ENCODE measurements at regions not wholly inside any gene's neighbourhood (a gene's known extent, or its start where the extent isn't known, plus 50 kb on each side); places are given as distances from the start of the nearest gene placed in this dataset.

GRCh38 chr12:24759155-24759554, 189.7 kb downstream of the BCAT1 start:
- no peak for DNase-seq

DNA sequence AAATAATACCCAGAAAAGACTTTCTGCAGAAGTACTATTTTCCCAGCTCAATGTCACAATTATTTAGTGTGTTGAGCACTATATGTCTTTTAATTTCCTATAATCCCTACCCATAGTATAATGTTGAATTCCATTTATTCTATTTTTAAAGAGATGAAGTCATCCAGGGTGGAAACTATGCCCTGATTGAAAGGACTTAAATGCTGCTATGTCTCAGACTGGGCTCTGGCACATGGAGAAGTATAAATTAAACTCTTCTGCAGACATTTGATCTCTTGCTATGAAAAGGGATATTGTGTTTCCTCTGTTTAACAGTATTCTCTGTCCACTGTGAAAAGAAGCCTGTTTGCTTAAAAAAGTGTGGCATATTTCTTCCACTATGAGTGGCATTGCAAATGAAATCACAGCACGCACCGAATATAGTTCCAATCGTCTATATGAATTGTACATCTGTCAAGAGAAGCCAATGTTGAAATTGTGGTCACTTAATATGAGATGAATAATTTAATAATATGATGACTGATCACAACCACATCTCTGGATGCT, 192.3 kb downstream of the BCAT1 start:
- DNase-seq: no peak

DNA sequence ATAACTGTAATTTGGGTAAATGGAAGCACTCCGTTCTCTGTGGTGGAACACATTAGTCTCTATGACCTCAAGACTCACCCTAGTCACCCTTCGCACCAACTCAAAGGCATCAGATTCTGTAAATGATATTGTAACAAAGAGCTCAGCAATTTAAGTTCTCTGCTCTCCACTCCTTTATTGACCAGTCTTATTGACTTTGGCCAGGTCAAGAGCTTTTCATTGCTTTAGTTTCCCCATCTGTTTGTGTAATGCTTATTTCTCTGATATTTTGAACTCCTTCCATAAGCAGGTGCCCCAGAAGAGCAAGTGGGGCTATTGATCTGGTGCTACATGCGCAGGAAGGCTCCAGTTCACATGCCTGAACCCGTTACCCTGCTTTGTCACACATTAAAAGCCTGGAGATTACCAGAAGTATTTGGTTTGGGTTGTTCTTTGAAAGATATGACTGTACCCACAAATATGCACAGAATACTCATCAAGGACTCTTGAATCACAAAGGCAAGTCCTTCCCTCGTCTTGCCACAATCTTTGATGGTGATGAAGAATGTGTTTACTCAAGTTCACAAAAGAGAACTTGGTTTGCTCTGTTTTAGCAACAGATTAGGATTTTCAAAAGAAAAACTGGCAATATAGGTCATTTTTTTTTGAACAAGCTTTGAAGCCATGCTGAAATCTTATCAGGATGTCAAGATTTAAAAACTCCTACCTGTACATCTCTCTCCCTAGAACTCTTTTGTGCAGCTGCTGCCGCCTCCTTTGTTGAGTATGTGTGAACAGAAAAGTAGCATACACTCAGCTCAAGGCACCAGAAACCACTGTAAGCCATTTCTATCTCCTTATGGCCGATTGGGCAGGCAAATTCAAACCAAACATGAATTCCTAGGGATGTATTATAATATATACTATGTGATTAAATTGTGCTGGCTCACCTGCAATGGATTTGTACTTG, 193.9 kb downstream of the BCAT1 start:
- no peak for DNase-seq

GRCh38 chr12:24752763-24753462, 196.0 kb downstream of the BCAT1 start:
- no peak for DNase-seq

DNA sequence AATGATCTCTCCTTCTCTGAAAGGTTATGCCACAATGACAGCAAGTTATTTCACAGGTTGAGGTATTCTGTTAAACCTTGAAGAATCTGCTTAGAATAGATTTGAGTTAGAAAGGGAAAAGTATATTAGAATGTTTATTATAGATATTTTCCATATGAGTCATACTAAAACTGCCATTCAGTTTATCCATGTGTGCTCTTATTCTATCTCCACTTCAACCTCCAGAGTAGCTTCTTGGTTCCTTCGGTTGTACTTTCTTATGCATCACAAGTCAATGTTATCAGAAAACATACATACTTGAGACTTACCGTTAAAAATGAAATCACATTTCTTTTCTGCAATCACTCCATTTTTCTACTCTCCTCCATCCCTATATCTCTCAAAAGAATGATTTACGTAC, 197.7 kb downstream of the BCAT1 start:
- no peak for DNase-seq

GRCh38 chr12:24750263-24750662, 198.6 kb downstream of the BCAT1 start:
- DNase-seq: no peak

- no peak for DNase-seq
Measured at GRCh38 chr12:24749171-24749570, 199.7 kb downstream of the BCAT1 start.

GRCh38 chr12:24748326-24748725, 200.6 kb downstream of the BCAT1 start:
- no peak for DNase-seq

DNA sequence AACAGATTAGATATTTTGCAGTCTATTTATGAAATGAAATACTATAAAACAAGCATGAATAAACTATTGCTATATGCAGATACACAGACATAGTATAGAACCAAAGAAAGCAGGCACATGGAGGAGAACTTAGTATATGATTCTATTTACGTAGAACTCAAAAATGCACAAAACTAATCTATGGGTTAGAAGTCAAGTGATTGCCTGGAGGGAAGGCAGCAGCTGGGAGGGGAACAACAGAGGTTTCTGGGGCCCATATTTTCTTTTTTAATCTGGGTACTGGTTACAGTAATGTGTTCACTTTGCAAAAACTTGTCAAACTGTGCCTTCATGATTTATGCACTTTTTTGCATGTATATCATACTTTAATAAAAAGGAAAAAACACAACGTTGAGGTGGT, 202.0 kb downstream of the BCAT1 start:
- no peak for DNase-seq

DNA sequence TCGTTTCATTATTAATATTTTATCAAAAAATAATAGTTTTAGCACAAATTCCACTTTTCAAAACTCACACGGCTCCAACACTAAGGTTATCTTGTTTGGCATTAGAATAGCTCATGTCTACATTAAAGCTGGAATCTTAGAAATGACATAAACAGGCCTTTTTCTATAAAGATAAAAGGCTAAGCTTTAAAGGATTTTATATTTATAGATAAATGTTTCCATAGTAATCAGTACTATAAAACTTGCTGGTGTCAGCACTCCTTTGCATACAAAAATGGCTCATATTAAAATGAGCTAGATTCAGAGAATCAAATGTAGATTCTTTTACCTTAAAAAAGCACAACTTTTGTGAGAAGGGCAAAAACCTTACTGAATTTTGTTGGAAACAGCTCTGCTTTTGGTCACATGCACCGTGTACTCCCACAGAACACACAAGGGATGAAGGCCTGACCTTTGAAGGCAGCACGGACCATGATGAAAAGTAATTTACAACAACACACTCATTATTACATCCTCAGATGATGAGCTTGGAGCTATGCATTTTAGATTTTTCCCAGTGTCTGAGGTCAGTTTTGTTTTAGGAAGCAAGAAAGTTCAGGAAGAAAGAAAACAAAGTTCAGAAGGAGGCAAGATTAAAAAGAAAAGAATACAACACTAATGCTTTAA, 202.8 kb downstream of the BCAT1 start:
- DNase-seq: no peak

DNA sequence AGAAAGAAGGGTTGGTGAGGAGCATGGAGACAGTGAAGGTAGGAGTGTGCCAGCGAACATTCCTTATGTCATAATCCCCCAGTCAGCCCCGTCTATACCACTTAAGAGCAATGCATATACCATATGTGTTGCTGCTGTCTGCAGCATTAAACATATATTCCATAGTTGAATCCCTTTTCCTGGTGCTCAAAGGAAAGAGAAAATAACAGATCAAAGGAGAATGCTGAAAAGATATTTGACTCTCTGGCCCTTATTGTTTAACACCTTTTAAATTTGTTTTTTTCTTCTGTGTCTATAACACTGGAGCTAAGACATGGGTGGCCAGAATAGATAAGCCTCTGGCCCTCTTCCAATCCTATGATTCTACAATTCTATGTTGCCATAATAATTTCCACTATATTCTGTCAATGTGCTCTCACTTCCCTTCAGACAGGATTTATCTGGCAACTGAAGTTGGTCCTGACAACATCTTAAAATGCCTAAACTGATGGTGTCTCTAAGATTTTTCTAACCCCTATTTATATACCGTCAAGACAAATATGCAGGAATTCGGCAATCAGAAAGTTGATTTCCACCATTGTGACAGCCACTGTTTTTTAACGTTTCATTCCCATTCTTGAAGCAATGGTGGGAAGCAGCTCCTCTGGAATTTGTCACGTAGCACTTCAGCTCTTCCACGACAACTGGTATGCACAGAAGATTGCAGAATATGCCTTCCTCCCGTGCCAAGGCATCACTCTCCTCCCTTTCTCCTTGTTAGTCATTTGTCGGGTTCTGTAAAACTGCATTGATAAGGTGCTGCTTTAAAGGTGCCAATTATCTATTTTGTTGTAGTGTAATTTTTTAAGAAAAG, 204.7 kb downstream of the BCAT1 start:
- DNase-seq: no peak

- no peak for DNase-seq
Measured at GRCh38 chr12:24742378-24742777, 206.5 kb downstream of the BCAT1 start.

- DNase-seq: no peak
Measured at GRCh38 chr12:24741216-24741615, 207.7 kb downstream of the BCAT1 start.

- no peak for DNase-seq
Measured at GRCh38 chr12:24739106-24739779, 209.7 kb downstream of the BCAT1 start.

DNA sequence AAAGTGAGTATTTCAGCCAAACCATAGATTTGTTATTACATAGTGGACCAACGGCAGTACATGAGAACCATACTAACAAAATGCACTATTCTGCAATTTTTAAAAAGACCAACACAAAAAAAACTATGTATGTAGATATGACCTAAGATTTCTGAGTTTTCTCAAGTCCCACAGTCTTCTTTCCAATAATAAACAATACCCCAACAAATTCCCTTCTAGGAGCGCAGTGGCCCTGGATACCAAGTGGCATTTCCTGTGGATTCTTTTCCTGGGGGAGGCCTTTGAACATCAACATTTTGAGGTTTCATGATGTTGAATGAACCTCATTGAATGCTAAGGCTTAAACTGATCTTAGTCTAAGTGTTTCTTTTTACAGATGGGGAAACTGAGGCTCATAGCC, 210.5 kb downstream of the BCAT1 start:
- no peak for DNase-seq

GRCh38 chr12:24731596-24731995, 217.3 kb downstream of the BCAT1 start:
- DNase-seq: no peak

DNA sequence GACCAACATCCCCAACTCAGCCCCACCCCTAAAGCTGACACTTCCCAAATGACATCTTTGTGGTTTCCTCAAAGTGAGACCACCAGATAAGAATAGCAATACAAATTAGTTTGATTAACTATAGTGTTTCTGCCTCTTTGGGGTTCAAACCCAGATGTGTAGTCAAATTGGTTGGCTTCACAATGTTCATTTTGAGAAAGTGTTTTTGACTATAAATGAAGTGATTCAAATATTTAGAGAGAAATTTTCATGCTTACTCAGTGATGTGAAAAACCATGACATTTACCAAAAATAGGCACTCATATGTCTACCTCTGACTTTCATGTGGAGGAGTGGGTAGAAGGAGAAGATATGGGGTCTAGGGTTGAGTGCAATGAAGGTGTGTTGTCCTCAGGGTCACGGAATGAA, 218.4 kb downstream of the BCAT1 start:
- DNase-seq: no peak

DNA sequence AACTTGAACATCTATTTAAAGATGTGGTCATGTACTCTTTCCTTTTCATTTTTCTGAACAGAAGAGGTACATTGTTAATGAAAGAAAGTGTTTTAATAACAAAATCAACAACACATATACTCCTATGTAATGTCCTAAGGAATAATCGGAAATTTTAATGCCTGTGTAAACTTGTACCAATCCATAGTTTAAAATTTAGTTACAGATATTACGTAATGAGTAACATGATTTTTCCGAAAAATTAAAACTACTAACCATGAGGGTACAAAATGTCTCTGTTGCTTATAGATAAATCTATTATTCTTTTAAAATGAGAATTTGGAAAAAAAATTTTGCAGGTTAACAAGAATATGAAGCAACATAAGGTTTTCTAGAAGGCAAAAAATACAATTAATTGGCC, 220.1 kb downstream of the BCAT1 start:
- DNase-seq: no peak

- DNase-seq: no peak
Measured at GRCh38 chr12:24728366-24728765, 220.5 kb downstream of the BCAT1 start.

DNA sequence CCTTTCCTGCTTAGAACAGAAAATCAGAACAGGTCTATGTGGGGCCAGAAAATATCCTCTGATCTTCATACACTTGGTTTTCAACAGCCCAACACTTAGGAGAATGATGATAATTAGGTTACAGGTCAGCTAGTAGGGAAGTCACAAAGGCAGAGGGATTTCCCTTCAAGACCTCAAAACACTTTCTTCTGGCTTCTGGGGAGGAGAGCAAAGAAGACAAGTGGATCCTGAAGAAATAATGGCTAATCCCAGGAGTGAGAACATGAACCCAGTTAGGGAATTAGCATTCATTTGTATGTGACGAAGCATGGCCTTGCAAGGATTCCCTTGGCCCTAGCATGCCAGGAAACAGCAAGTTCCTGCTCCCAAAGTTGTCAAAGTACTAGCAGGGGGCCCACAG, 223.3 kb downstream of the BCAT1 start:
- no peak for DNase-seq

DNA sequence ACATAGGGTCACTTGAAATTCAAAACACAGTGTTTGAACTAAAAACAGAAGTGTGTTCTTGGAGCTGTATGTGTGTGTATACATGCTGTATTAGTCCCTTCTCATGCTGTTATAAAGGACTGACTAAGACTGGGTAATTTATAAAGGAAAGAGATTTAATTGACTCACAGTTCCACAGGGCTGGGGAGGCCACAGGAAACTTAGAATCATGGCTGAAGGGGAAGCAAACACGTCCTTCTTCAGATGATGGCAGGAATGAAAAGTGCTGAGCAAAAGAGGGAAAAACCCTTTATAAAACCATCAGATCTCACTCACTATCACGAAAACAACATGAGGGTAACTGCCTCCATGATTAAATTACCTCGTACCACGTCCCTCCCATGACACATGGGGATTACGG, 224.1 kb downstream of the BCAT1 start:
- no peak for DNase-seq

- DNase-seq: no peak
Measured at GRCh38 chr12:24723759-24724158, 225.1 kb downstream of the BCAT1 start.

Data from NCI-H1105 (cell line).